ENCODE measurements at regions not wholly inside any gene's neighbourhood (a gene's known extent, or its start where the extent isn't known, plus 50 kb on each side); places are given as distances from the start of the nearest gene placed in this dataset.

- TF ChIP-seq POLR2A (IDR thresholded peaks at IDR 0.05; ENCODE audit: borderline replicate concordance, extremely low read depth, insufficient read depth, insufficient read length) (no peak), REST (IDR thresholded peaks at IDR 0.05; ENCODE audit: low read depth) (no peak), EZH2phosphoT487 (IDR thresholded peaks at IDR 0.05; ENCODE audit: borderline replicate concordance) (no peak), EZH2 (IDR thresholded peaks at IDR 0.05) (no peak), CTCF (IDR thresholded peaks at IDR 0.05 in 2 of 3, conservative IDR thresholded peaks at IDR 0.05 in 1 of 3; ENCODE audit: borderline replicate concordance in 1 of 3, insufficient read depth in 1 of 3, low read depth in 2 of 3, low read length in 2 of 3) (no peak), SIN3A (IDR thresholded peaks at IDR 0.05; ENCODE audit: low read depth) (no peak), MAX (IDR thresholded peaks at IDR 0.05) (no peak), ZBTB33 (IDR thresholded peaks at IDR 0.05; ENCODE audit: extremely low read depth, insufficient replicate concordance, low read length) (no peak), ZNF274 (IDR thresholded peaks at IDR 0.05; ENCODE audit: low read depth, low read length) (no peak), POLR2AphosphoS5 (IDR thresholded peaks at IDR 0.05; ENCODE audit: low read depth, low read length) (no peak), ATF3 (IDR thresholded peaks at IDR 0.05) (no peak), SP1 (IDR thresholded peaks at IDR 0.05; ENCODE audit: low read depth) (no peak), JUND (IDR thresholded peaks at IDR 0.05) (no peak)
These were observed 422.1 kb upstream of the SETBP1 start for GRCh38 chr18:44258576-44258975.

Data from HCT116 (cell line).